Progenitor cell of endocrine pancreas (in vitro differentiated cells): ENCODE measurements at regions not wholly inside any gene's neighbourhood (a gene's known extent, or its start where the extent isn't known, plus 50 kb on each side); places are given as distances from the start of the nearest gene placed in this dataset.

Source experiments
- DNase-seq: peaks from one replicate; pipeline ENCODE4 v3.0.0; 2021; ENCODE audit warnings: low spot score; ENCODE audit not compliant: unreplicated experiment
- H3K27ac Mint-ChIP-seq: 2 replicates; pipeline ENCODE4 v1.8.0; 2021; ENCODE audit warnings: mild to moderate bottlenecking, moderate library complexity, mixed read lengths
- H3K27me3 Mint-ChIP-seq: 2 replicates; pipeline ENCODE4 v1.8.0; 2021; ENCODE audit warnings: mixed read lengths
- H3K36me3 Mint-ChIP-seq: 2 replicates; pipeline ENCODE4 v1.8.0; 2022; ENCODE audit warnings: mixed read lengths; ENCODE audit not compliant: insufficient read depth
- H3K4me1 Mint-ChIP-seq: 2 replicates; pipeline ENCODE4 v1.8.0; 2021; ENCODE audit warnings: low read depth, mixed read lengths
- H3K4me3 Mint-ChIP-seq: 2 replicates; pipeline ENCODE4 v1.8.0; 2021; ENCODE audit warnings: low read depth, mild to moderate bottlenecking, moderate library complexity, mixed read lengths
- H3K9me3 Mint-ChIP-seq: 2 replicates; pipeline ENCODE4 v1.8.0; 2021; ENCODE audit warnings: low read depth, mixed read lengths
- CTCF ChIP-seq: fragments of 200-600 bp; sonication (generic); IDR thresholded peaks from one replicate; pipeline ENCODE4 v1.5.0; 2021; ENCODE audit warnings: antibody characterized with exemption, mild to moderate bottlenecking; ENCODE audit not compliant: unreplicated experiment

GRCh38 chr20:56996533-56996932, 269.9 kb downstream of the BMP7 start:
- H3K4me1 Mint-ChIP-seq = no peaks in the 10 kb centered on the region
- no peaks in the 10 kb centered on the region for H3K36me3 Mint-ChIP-seq
- no peak overlapping the region for H3K27ac Mint-ChIP-seq
- H3K4me3 Mint-ChIP-seq = no peak overlapping the region
- H3K27me3 Mint-ChIP-seq = peaks cover 10% of the 10 kb centered on the region
- TF ChIP-seq CTCF = no peak
- no peaks in the 10 kb centered on the region for H3K9me3 Mint-ChIP-seq
- no peak for DNase-seq

- Mint-ChIP-seq H3K36me3 (no peaks in the 10 kb centered on the region), H3K4me3 (no peak overlapping the region), H3K27ac (no peak overlapping the region), H3K4me1 (peaks cover 4% of the 10 kb centered on the region), H3K9me3 (no peaks in the 10 kb centered on the region), H3K27me3 (peaks cover 23% of the 10 kb centered on the region)
- no peak for DNase-seq
- no peak for TF ChIP-seq CTCF
These were observed 268.0 kb downstream of the BMP7 start for GRCh38 chr20:56998438-56998837.

GRCh38 chr20:57000441-57000968, 265.9 kb downstream of the BMP7 start:
- peaks cover 4% of the 10 kb centered on the region for H3K4me1 Mint-ChIP-seq
- H3K27ac Mint-ChIP-seq = no peak overlapping the region
- no peaks in the 10 kb centered on the region for H3K9me3 Mint-ChIP-seq
- no peak for TF ChIP-seq CTCF
- no peaks in the 10 kb centered on the region for H3K36me3 Mint-ChIP-seq
- peaks cover 26% of the 10 kb centered on the region for H3K27me3 Mint-ChIP-seq
- no peak for DNase-seq
- no peak overlapping the region for H3K4me3 Mint-ChIP-seq

GRCh38 chr20:57001126-57001767, 265.2 kb downstream of the BMP7 start:
- no peak overlapping the region for H3K27ac Mint-ChIP-seq
- no peaks in the 10 kb centered on the region for H3K9me3 Mint-ChIP-seq
- TF ChIP-seq CTCF = no peak
- H3K27me3 Mint-ChIP-seq = peaks cover 26% of the 10 kb centered on the region
- no peak for DNase-seq
- H3K36me3 Mint-ChIP-seq = no peaks in the 10 kb centered on the region
- H3K4me3 Mint-ChIP-seq = no peak overlapping the region
- H3K4me1 Mint-ChIP-seq = peaks cover 4% of the 10 kb centered on the region

GRCh38 chr20:57002066-57002570, 264.3 kb downstream of the BMP7 start:
- Mint-ChIP-seq H3K27me3 (peaks cover 33% of the 10 kb centered on the region), H3K36me3 (no peaks in the 10 kb centered on the region), H3K4me1 (peaks cover 9% of the 10 kb centered on the region), H3K4me3 (no peak overlapping the region), H3K27ac (no peak overlapping the region), H3K9me3 (no peaks in the 10 kb centered on the region)
- DNase-seq = no peak
- no peak for TF ChIP-seq CTCF
